Activated naive CD4-positive, alpha-beta T cell treated with Interleukin-2 at 50 U/mL for 16 hours (primary cell): ENCODE measurements at regions not wholly inside any gene's neighbourhood (a gene's known extent, or its start where the extent isn't known, plus 50 kb on each side); places are given as distances from the start of the nearest gene placed in this dataset.

Experiments used
- DNase-seq: peaks from one replicate; pipeline ENCODE4 v3.0.0-alpha.2; 2020

- DNase-seq, result no peak
These were observed 583.9 kb upstream of the KLHL29 start for GRCh38 chr2:22801071-22801470.

GRCh38 chr2:22801970-22802369 lies 583.0 kb upstream of the KLHL29 start:
- DNase-seq, result no peak

GRCh38 chr2:22807872-22808271 lies 577.1 kb upstream of the KLHL29 start:
- DNase-seq, result no peak

- no peak for DNase-seq
These were observed 574.4 kb upstream of the KLHL29 start for GRCh38 chr2:22810602-22811001.

GRCh38 chr2:22812065-22812680 lies 572.8 kb upstream of the KLHL29 start:
- no peak for DNase-seq

GRCh38 chr2:22817197-22817596 lies 567.8 kb upstream of the KLHL29 start:
- DNase-seq, result no peak

GRCh38 chr2:22821458-22821857 lies 563.5 kb upstream of the KLHL29 start:
- no peak for DNase-seq

GRCh38 chr2:22822835-22823234 lies 562.1 kb upstream of the KLHL29 start:
- DNase-seq, result no peak

GRCh38 chr2:22824618-22825017 lies 560.4 kb upstream of the KLHL29 start:
- no peak for DNase-seq

- no peak for DNase-seq
These were observed 558.3 kb upstream of the KLHL29 start for GRCh38 chr2:22826703-22827102.

GRCh38 chr2:22829791-22830190 lies 555.2 kb upstream of the KLHL29 start:
- no peak for DNase-seq

GRCh38 chr2:22832196-22832595 lies 552.8 kb upstream of the KLHL29 start:
- no peak for DNase-seq

- no peak for DNase-seq
These were observed 546.5 kb upstream of the KLHL29 start for GRCh38 chr2:22838461-22838860.

GRCh38 chr2:22842205-22842869 lies 542.6 kb upstream of the KLHL29 start:
- DNase-seq, result no peak

GRCh38 chr2:22843919-22844537 lies 541.0 kb upstream of the KLHL29 start:
- DNase-seq, result no peak

- no peak for DNase-seq
These were observed 534.7 kb upstream of the KLHL29 start for GRCh38 chr2:22850310-22850709.

GRCh38 chr2:22854588-22854987 lies 530.4 kb upstream of the KLHL29 start:
- DNase-seq, result no peak

- DNase-seq, result no peak
These were observed 529.9 kb upstream of the KLHL29 start for GRCh38 chr2:22855081-22855480.

GRCh38 chr2:22855761-22856184 lies 529.2 kb upstream of the KLHL29 start:
- DNase-seq, result no peak

- no peak for DNase-seq
These were observed 517.0 kb upstream of the KLHL29 start for GRCh38 chr2:22867973-22868372.

GRCh38 chr2:22878121-22878520 lies 506.9 kb upstream of the KLHL29 start:
- no peak for DNase-seq

GRCh38 chr2:22879009-22879863 lies 505.7 kb upstream of the KLHL29 start:
- no peak for DNase-seq

GRCh38 chr2:22880161-22880560 lies 504.8 kb upstream of the KLHL29 start:
- no peak for DNase-seq

- DNase-seq, result no peak
These were observed 503.0 kb upstream of the KLHL29 start for GRCh38 chr2:22882011-22882410.
